ENCODE measurements at regions not wholly inside any gene's neighbourhood (a gene's known extent, or its start where the extent isn't known, plus 50 kb on each side); places are given as distances from the start of the nearest gene placed in this dataset.
"Not testable (repeated sequence)": the region's sequence is repeated elsewhere in the genome, so short reads cannot be mapped to it uniquely, and the experiment has no call there.

DNA sequence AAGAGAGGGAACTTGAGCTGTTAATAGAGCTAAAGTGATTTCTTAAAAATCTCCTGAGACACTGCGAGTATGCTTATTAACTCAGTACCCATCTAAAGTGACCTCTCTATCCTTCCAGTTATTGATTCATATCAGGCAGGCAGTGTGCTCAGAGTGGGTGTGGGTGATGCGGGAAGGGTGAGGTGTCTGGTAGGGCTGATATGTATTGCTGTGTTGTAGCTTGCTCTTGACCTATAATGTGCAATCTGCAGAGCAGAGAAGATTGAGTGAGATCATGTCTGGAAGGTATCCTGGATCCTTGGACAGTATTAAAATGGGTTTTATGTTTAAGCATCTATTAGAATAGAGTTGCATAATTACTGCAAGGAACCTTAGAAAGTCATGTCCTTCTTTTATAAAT, 71.9 kb upstream of the SEC22B start:
- TF ChIP-seq, protein P1, sequence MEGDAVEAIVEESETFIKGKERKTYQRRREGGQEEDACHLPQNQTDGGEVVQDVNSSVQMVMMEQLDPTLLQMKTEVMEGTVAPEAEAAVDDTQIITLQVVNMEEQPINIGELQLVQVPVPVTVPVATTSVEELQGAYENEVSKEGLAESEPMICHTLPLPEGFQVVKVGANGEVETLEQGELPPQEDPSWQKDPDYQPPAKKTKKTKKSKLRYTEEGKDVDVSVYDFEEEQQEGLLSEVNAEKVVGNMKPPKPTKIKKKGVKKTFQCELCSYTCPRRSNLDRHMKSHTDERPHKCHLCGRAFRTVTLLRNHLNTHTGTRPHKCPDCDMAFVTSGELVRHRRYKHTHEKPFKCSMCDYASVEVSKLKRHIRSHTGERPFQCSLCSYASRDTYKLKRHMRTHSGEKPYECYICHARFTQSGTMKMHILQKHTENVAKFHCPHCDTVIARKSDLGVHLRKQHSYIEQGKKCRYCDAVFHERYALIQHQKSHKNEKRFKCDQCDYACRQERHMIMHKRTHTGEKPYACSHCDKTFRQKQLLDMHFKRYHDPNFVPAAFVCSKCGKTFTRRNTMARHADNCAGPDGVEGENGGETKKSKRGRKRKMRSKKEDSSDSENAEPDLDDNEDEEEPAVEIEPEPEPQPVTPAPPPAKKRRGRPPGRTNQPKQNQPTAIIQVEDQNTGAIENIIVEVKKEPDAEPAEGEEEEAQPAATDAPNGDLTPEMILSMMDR (IDR thresholded peaks at IDR 0.05) = not testable (repeated sequence)
- TF ChIP-seq EP300, POLR2AphosphoS5, POLR2A (IDR thresholded peaks at IDR 0.05): not testable (repeated sequence)

All from gastroesophageal sphincter (tissue), 3 donors.